DMS 273 treated with DMSO at 0.1 percent for 48 hours (cell line): ENCODE measurements at regions not wholly inside any gene's neighbourhood (a gene's known extent, or its start where the extent isn't known, plus 50 kb on each side); places are given as distances from the start of the nearest gene placed in this dataset.

Experiments used
- DNase-seq: peaks from one replicate; lab custom pipeline; 2025; lab: John Stamatoyannopoulos, UW

- no peak for DNase-seq
These were observed 360.3 kb downstream of the CRPPA start for GRCh38 chr7:16061011-16061410.

- no peak for DNase-seq
These were observed 360.8 kb downstream of the CRPPA start for GRCh38 chr7:16060502-16060901.

- no peak for DNase-seq
These were observed 365.9 kb downstream of the CRPPA start for GRCh38 chr7:16055263-16055976.

GRCh38 chr7:16051561-16052255 is 365.2 kb upstream of the MEOX2 start:
- DNase-seq, result no peak

GRCh38 chr7:16046041-16046440 is 359.6 kb upstream of the MEOX2 start:
- no peak for DNase-seq

- DNase-seq, result no peak
These were observed 358.8 kb upstream of the MEOX2 start for GRCh38 chr7:16045296-16045695.

- no peak for DNase-seq
These were observed 358.2 kb upstream of the MEOX2 start for GRCh38 chr7:16044645-16045044.

GRCh38 chr7:16040346-16040745 is 353.9 kb upstream of the MEOX2 start:
- no peak for DNase-seq

- no peak for DNase-seq
These were observed 352.4 kb upstream of the MEOX2 start for GRCh38 chr7:16038906-16039305.

- DNase-seq, result no peak
These were observed 348.9 kb upstream of the MEOX2 start for GRCh38 chr7:16035392-16035791.

GRCh38 chr7:16034866-16035265 is 348.4 kb upstream of the MEOX2 start:
- no peak for DNase-seq

- no peak for DNase-seq
These were observed 347.9 kb upstream of the MEOX2 start for GRCh38 chr7:16034353-16034752.

GRCh38 chr7:16033233-16033632 is 346.8 kb upstream of the MEOX2 start:
- DNase-seq, result no peak

GRCh38 chr7:16028636-16029035 is 342.2 kb upstream of the MEOX2 start:
- DNase-seq, result no peak

- no peak for DNase-seq
These were observed 341.6 kb upstream of the MEOX2 start for GRCh38 chr7:16028103-16028502.

- DNase-seq, result no peak
These were observed 340.9 kb upstream of the MEOX2 start for GRCh38 chr7:16027396-16027795.

- DNase-seq, result no peak
These were observed 340.0 kb upstream of the MEOX2 start for GRCh38 chr7:16026253-16027020.

- no peak for DNase-seq
These were observed 339.2 kb upstream of the MEOX2 start for GRCh38 chr7:16025696-16026095.

- no peak for DNase-seq
These were observed 337.0 kb upstream of the MEOX2 start for GRCh38 chr7:16023503-16023902.

GRCh38 chr7:16023046-16023445 is 336.6 kb upstream of the MEOX2 start:
- DNase-seq, result no peak

GRCh38 chr7:16021851-16022250 is 335.4 kb upstream of the MEOX2 start:
- DNase-seq, result no peak

GRCh38 chr7:16015981-16016380 is 329.5 kb upstream of the MEOX2 start:
- no peak for DNase-seq

GRCh38 chr7:16014031-16014430 is 327.5 kb upstream of the MEOX2 start:
- no peak for DNase-seq
